K562 (cell line): ENCODE measurements at regions not wholly inside any gene's neighbourhood (a gene's known extent, or its start where the extent isn't known, plus 50 kb on each side); places are given as distances from the start of the nearest gene placed in this dataset. TPM values are rescaled to one million over a fixed set of nuclear protein-coding genes. Genes with fewer than 3 reads are reported as not detected.

ENCODE experiments used
- small RNA-seq: library from RNA; depleted of rRNA; stranded (forward); fragments of <200 nt; gene quantifications from one replicate; pipeline ENCODE3, GENCODE V24; 2014

Small RNA genes in the stretch of these regions (small RNA-seq; reads per million reads assigned to genes)
- gene AC093787.1, result not detected
